Medulla oblongata (tissue), 1 donor: ENCODE measurements at regions not wholly inside any gene's neighbourhood (a gene's known extent, or its start where the extent isn't known, plus 50 kb on each side); places are given as distances from the start of the nearest gene placed in this dataset.
"Not testable (repeated sequence)": the region's sequence is repeated elsewhere in the genome, so short reads cannot be mapped to it uniquely, and the experiment has no call there.

Experiments
- DNase-seq: peaks from one replicate; pipeline ENCODE4 v3.0.0-alpha.2; 2015; ENCODE audit errors: extremely low spot score

GRCh38 chr15:93948726-93949125 lies 282.6 kb upstream of the MCTP2 start:
- DNase-seq: no peak

GRCh38 chr15:93943586-93943985 lies 287.8 kb upstream of the MCTP2 start:
- DNase-seq: no peak

- DNase-seq: no peak
These were observed 289.1 kb upstream of the MCTP2 start for GRCh38 chr15:93942269-93942694.

GRCh38 chr15:93941697-93942096 lies 289.7 kb upstream of the MCTP2 start:
- DNase-seq: no peak

- DNase-seq: no peak
These were observed 291.1 kb upstream of the MCTP2 start for GRCh38 chr15:93940226-93940625.

- no peak for DNase-seq
These were observed 299.1 kb upstream of the MCTP2 start for GRCh38 chr15:93932164-93932776.

- DNase-seq: peak; percentile 43
These were observed 301.8 kb upstream of the MCTP2 start for GRCh38 chr15:93929375-93930094.

- peak; percentile 22 for DNase-seq
These were observed 311.2 kb upstream of the MCTP2 start for GRCh38 chr15:93920204-93920603.

GRCh38 chr15:93918801-93919200 lies 312.6 kb upstream of the MCTP2 start:
- DNase-seq: not testable (repeated sequence)

- DNase-seq: no peak
These were observed 314.2 kb upstream of the MCTP2 start for GRCh38 chr15:93917181-93917580.

GRCh38 chr15:93913871-93914270 lies 317.5 kb upstream of the MCTP2 start:
- no peak for DNase-seq

- no peak for DNase-seq
These were observed 318.1 kb upstream of the MCTP2 start for GRCh38 chr15:93913310-93913709.

- no peak for DNase-seq
These were observed 330.6 kb upstream of the MCTP2 start for GRCh38 chr15:93900476-93901400.

- no peak for DNase-seq
These were observed 331.5 kb upstream of the MCTP2 start for GRCh38 chr15:93899817-93900216.

- DNase-seq: no peak
These were observed 334.0 kb upstream of the MCTP2 start for GRCh38 chr15:93897377-93897776.

- peak; percentile 65 for DNase-seq
These were observed 335.2 kb upstream of the MCTP2 start for GRCh38 chr15:93895976-93896770.

- no peak for DNase-seq
These were observed 336.8 kb upstream of the MCTP2 start for GRCh38 chr15:93894438-93895036.

GRCh38 chr15:93887151-93887550 lies 344.2 kb upstream of the MCTP2 start:
- DNase-seq: no peak

GRCh38 chr15:93882779-93883178 lies 348.6 kb upstream of the MCTP2 start:
- DNase-seq: no peak

GRCh38 chr15:93882141-93882540 lies 349.2 kb upstream of the MCTP2 start:
- no peak for DNase-seq

- DNase-seq: no peak
These were observed 350.1 kb upstream of the MCTP2 start for GRCh38 chr15:93881310-93881709.
